CD14-positive monocyte (primary cell): ENCODE measurements at regions not wholly inside any gene's neighbourhood (a gene's known extent, or its start where the extent isn't known, plus 50 kb on each side); places are given as distances from the start of the nearest gene placed in this dataset.

ENCODE experiments used
- DNase-seq, 3 donors: peaks; one replicate each; pipeline ENCODE4 v3.0.0-alpha.2; 2011 to 2022
- H2AFZ ChIP-seq: 2 replicates; pipeline ENCODE4 v1.6.0; 2012; ENCODE audit warnings: mild to moderate bottlenecking, low read depth, low read length, inconsistent platforms; ENCODE audit not compliant: insufficient read depth, poor library complexity, severe bottlenecking
- H3K27ac ChIP-seq, 2 donors: 1 replicate in 1 of 2; 2 replicates in 1 of 2; pipeline ENCODE4 v1.5.1; 2012 to 2013; ENCODE audit warnings: low read length in 2 of 2, control low read depth in 1 of 2, inconsistent platforms in 1 of 2, low read depth in 1 of 2, mild to moderate bottlenecking in 1 of 2
- H3K27me3 ChIP-seq, 2 donors: one replicate each; pipeline versions ENCODE4 v1.6.0 to v1.6.1; 2011 to 2013; ENCODE audit warnings: low read length in 2 of 2; ENCODE audit not compliant: control insufficient read depth in 2 of 2, insufficient read depth in 2 of 2
- H3K36me3 ChIP-seq, 2 donors: replicated peaks in 1 of 2; 1 replicate in 1 of 2; 2 replicates in 1 of 2; pipeline versions ENCODE4 v1.5.1 to v1.6.1; 2012 to 2013; ENCODE audit warnings: low read length in 2 of 2, control low read depth in 1 of 2, inconsistent platforms in 1 of 2, mild to moderate bottlenecking in 1 of 2; ENCODE audit not compliant: insufficient read depth in 2 of 2, control insufficient read depth in 1 of 2
- H3K4me1 ChIP-seq, 2 donors: 1 replicate in 1 of 2; 2 replicates in 1 of 2; pipeline versions ENCODE4 v1.5.1 to v1.6.1; 2012 to 2013; ENCODE audit warnings: low read length in 2 of 2, control low read depth in 1 of 2, inconsistent platforms in 1 of 2, mild to moderate bottlenecking in 1 of 2, moderate library complexity in 1 of 2; ENCODE audit not compliant: insufficient read depth in 2 of 2, control insufficient read depth in 1 of 2
- H3K4me2 ChIP-seq: replicated peaks from 2 replicates; pipeline ENCODE3; 2012; ENCODE audit warnings: low read length, moderate library complexity, mild to moderate bottlenecking; ENCODE audit not compliant: poor library complexity, severe bottlenecking; ENCODE audit errors: extremely low read depth
- H3K4me3 ChIP-seq, 3 experiments: fragments of 200-600 bp in 1 of 3; sonication (generic) in 1 of 3; replicated peaks in 1 of 3; 1 replicate in 2 of 3; 2 replicates in 1 of 3; pipeline ENCODE4 v1.5.1; 2011 to 2013; ENCODE audit warnings: low read length in 3 of 3, mild to moderate bottlenecking in 3 of 3, control low read depth in 2 of 3, low read depth in 2 of 3, inconsistent platforms in 1 of 3, moderate library complexity in 1 of 3
- H3K79me2 ChIP-seq: 2 replicates; pipeline ENCODE4 v1.6.0; 2012; ENCODE audit warnings: mild to moderate bottlenecking, control low read depth, inconsistent platforms, low read length, moderate library complexity; ENCODE audit not compliant: insufficient read depth
- H3K9ac ChIP-seq: 2 replicates; pipeline ENCODE4 v1.6.0; 2017; ENCODE audit warnings: low read length, mild to moderate bottlenecking; ENCODE audit not compliant: insufficient read depth, poor library complexity, severe bottlenecking
- H3K9me3 ChIP-seq, 2 donors: replicated peaks in 1 of 2; 1 replicate in 1 of 2; 2 replicates in 1 of 2; pipeline versions ENCODE4 v1.5.1 to v1.6.1; 2012 to 2013; ENCODE audit warnings: low read length in 2 of 2, control low read depth in 1 of 2; ENCODE audit not compliant: control insufficient read depth in 1 of 2, insufficient read depth in 1 of 2
- H4K20me1 ChIP-seq: 2 replicates; pipeline ENCODE4 v1.6.0; 2012; ENCODE audit warnings: mild to moderate bottlenecking, low read length, control low read depth, moderate library complexity; ENCODE audit not compliant: insufficient read depth
- H3K27ac Mint-ChIP-seq, 7 donors: one replicate each; pipeline ENCODE4 v1.8.0; 2020; ENCODE audit warnings: mild to moderate bottlenecking in 7 of 7, mixed read lengths in 7 of 7, moderate library complexity in 6 of 7, inconsistent platforms in 2 of 7
- H3K27me3 Mint-ChIP-seq, 3 donors: one replicate each; pipeline ENCODE4 v1.8.0; 2021 to 2022; ENCODE audit warnings: low read depth in 3 of 3, mild to moderate bottlenecking in 3 of 3, mixed read lengths in 3 of 3, moderate library complexity in 3 of 3, inconsistent platforms in 1 of 3
- H3K36me3 Mint-ChIP-seq, 2 donors: one replicate each; pipeline ENCODE4 v1.8.0; 2020; ENCODE audit warnings: mixed read lengths in 2 of 2, inconsistent platforms in 1 of 2, mild to moderate bottlenecking in 1 of 2
- H3K4me1 Mint-ChIP-seq: one replicate; pipeline ENCODE4 v1.8.0; 2020; ENCODE audit warnings: mild to moderate bottlenecking, mixed read lengths
- H3K4me3 Mint-ChIP-seq, 2 donors: one replicate each; pipeline ENCODE4 v1.8.0; 2020; ENCODE audit warnings: mild to moderate bottlenecking in 2 of 2, mixed read lengths in 2 of 2, moderate library complexity in 1 of 2
- H3K9me3 Mint-ChIP-seq, 7 donors: one replicate each; pipeline ENCODE4 v1.8.0; 2020 to 2022; ENCODE audit warnings: mixed read lengths in 7 of 7, mild to moderate bottlenecking in 6 of 7, moderate library complexity in 6 of 7, inconsistent platforms in 2 of 7
- CTCF ChIP-seq: fragments of 200-600 bp; IDR thresholded peaks from one replicate; pipeline ENCODE4 v1.8.0; 2022; ENCODE audit warnings: antibody characterized with exemption, mild to moderate bottlenecking
- WGBS: methylation state at CpG from one replicate; pipeline ENCODE4 v1.1.5; 2013; ENCODE audit warnings: missing lambda C conversion rate; ENCODE audit not compliant: insufficient coverage; 5-methylcytosine and 5-hydroxymethylcytosine counted together
- intact Hi-C, 2 donors: fragments of 100-400 bp; cut with micrococcal nuclease; formaldehyde crosslinking; loops; one replicate each; pipeline versions ENCODE4 v1.15.0 to v1.15.1; 2023

GRCh38 chr4:125428832-125429231 is 114.1 kb downstream of the FAT4 start:
- H3K4me2 ChIP-seq = no peak overlapping the region
- no peak overlapping the region for H3K4me3 ChIP-seq
- H3K36me3 Mint-ChIP-seq = no peaks in the 10 kb centered on the region
- no peak for DNase-seq
- no peaks in the 10 kb centered on the region for H3K36me3 ChIP-seq
- H3K4me3 Mint-ChIP-seq = no peak overlapping the region
- no peaks in the 10 kb centered on the region for H3K4me1 Mint-ChIP-seq
- H3K27me3 Mint-ChIP-seq = no peaks in the 10 kb centered on the region
- H3K9me3 ChIP-seq = no peaks in the 10 kb centered on the region
- H3K4me1 ChIP-seq = no peaks in the 10 kb centered on the region
- no peak for TF ChIP-seq CTCF
- H4K20me1 ChIP-seq = no peaks in the 10 kb centered on the region
- intact Hi-C loops = no loop called here
- WGBS = 100% methylated on average over 1 of the region's 2 CpGs
- no peaks in the 10 kb centered on the region for H3K27me3 ChIP-seq
- no peak overlapping the region for H2AFZ ChIP-seq
- no peak overlapping the region for H3K9ac ChIP-seq
- H3K27ac ChIP-seq = no peak overlapping the region
- H3K9me3 Mint-ChIP-seq = peaks cover 0 to 6% (median 2%) of the 10 kb centered on the region in 7 donors
- no peak overlapping the region for H3K27ac Mint-ChIP-seq
- no peaks in the 10 kb centered on the region for H3K79me2 ChIP-seq

GRCh38 chr4:125430086-125430485 is 115.3 kb downstream of the FAT4 start:
- no peak for DNase-seq
- Histone ChIP-seq H3K27me3 (no peaks in the 10 kb centered on the region), H4K20me1 (no peaks in the 10 kb centered on the region), H3K4me3 (no peak overlapping the region), H3K4me2 (no peak overlapping the region), H3K36me3 (no peaks in the 10 kb centered on the region), H3K9ac (no peak overlapping the region), H3K9me3 (peaks cover 0 to 3% of the 10 kb centered on the region in 2 donors), H3K27ac (no peak overlapping the region), H3K79me2 (no peaks in the 10 kb centered on the region), H2AFZ (no peak overlapping the region), H3K4me1 (no peaks in the 10 kb centered on the region)
- H3K4me1 Mint-ChIP-seq = no peaks in the 10 kb centered on the region
- H3K9me3 Mint-ChIP-seq = peaks cover 0 to 5% (median 0%) of the 10 kb centered on the region in 7 donors
- H3K27ac Mint-ChIP-seq = no peak overlapping the region
- no peak overlapping the region for H3K4me3 Mint-ChIP-seq
- no CpG with 5 or more reads among the region's 4 CpGs for WGBS
- intact Hi-C loops = no loop called here
- H3K36me3 Mint-ChIP-seq = no peaks in the 10 kb centered on the region
- no peak for TF ChIP-seq CTCF
- H3K27me3 Mint-ChIP-seq = no peaks in the 10 kb centered on the region
